Inflammatory macrophage treated with lipopolysaccharide for 4 hours (primary cell): ENCODE measurements at regions not wholly inside any gene's neighbourhood (a gene's known extent, or its start where the extent isn't known, plus 50 kb on each side); places are given as distances from the start of the nearest gene placed in this dataset.
"Not testable (repeated sequence)": the region's sequence is repeated elsewhere in the genome, so short reads cannot be mapped to it uniquely, and the experiment has no call there.

Experiments used
- DNase-seq: peaks from one replicate; pipeline ENCODE4 v3.0.0-alpha.2; 2020

GRCh38 chr13:34381228-34381627, 560.8 kb upstream of the NBEA start:
- DNase-seq = no peak

- no peak for DNase-seq
These were observed 558.3 kb upstream of the NBEA start for GRCh38 chr13:34383728-34384127.

- not testable (repeated sequence) for DNase-seq
These were observed 555.8 kb upstream of the NBEA start for GRCh38 chr13:34386229-34386628.

- no peak for DNase-seq
These were observed 551.0 kb upstream of the NBEA start for GRCh38 chr13:34391076-34391475.

GRCh38 chr13:34401696-34402095, 540.4 kb upstream of the NBEA start:
- DNase-seq = no peak

GRCh38 chr13:34405410-34406181, 536.5 kb upstream of the NBEA start:
- no peak for DNase-seq

- DNase-seq = no peak
These were observed 533.4 kb upstream of the NBEA start for GRCh38 chr13:34408640-34409039.

GRCh38 chr13:34409496-34410182, 532.4 kb upstream of the NBEA start:
- DNase-seq = no peak

GRCh38 chr13:34410678-34411077, 531.4 kb upstream of the NBEA start:
- DNase-seq = no peak

GRCh38 chr13:34411177-34411576, 530.9 kb upstream of the NBEA start:
- DNase-seq = no peak

- no peak for DNase-seq
These were observed 530.2 kb upstream of the NBEA start for GRCh38 chr13:34411894-34412293.

- no peak for DNase-seq
These were observed 529.8 kb upstream of the NBEA start for GRCh38 chr13:34412295-34412694.

- DNase-seq = no peak
These were observed 529.2 kb upstream of the NBEA start for GRCh38 chr13:34412817-34413375.

- no peak for DNase-seq
These were observed 528.4 kb upstream of the NBEA start for GRCh38 chr13:34413538-34414210.

- no peak for DNase-seq
These were observed 527.5 kb upstream of the NBEA start for GRCh38 chr13:34414616-34415015.

GRCh38 chr13:34416971-34417380, 525.1 kb upstream of the NBEA start:
- DNase-seq = no peak

GRCh38 chr13:34417896-34418295, 524.2 kb upstream of the NBEA start:
- no peak for DNase-seq

GRCh38 chr13:34419025-34419424, 523.0 kb upstream of the NBEA start:
- no peak for DNase-seq

- DNase-seq = no peak
These were observed 522.3 kb upstream of the NBEA start for GRCh38 chr13:34419755-34420154.

- DNase-seq = no peak
These were observed 521.2 kb upstream of the NBEA start for GRCh38 chr13:34420702-34421346.

- DNase-seq = no peak
These were observed 520.7 kb upstream of the NBEA start for GRCh38 chr13:34421347-34421719.

- DNase-seq = no peak
These were observed 520.1 kb upstream of the NBEA start for GRCh38 chr13:34421858-34422475.

GRCh38 chr13:34422956-34423355, 519.1 kb upstream of the NBEA start:
- no peak for DNase-seq
